Osteoblast (primary cell): ENCODE measurements at regions not wholly inside any gene's neighbourhood (a gene's known extent, or its start where the extent isn't known, plus 50 kb on each side); places are given as distances from the start of the nearest gene placed in this dataset.

Experiments used
- DNase-seq: peaks from one replicate; pipeline ENCODE4 v3.0.0; 2011; ENCODE audit warnings: low spot score, mixed read lengths; ENCODE audit not compliant: insufficient read length; ENCODE audit errors: missing footprints
- H2AFZ ChIP-seq: 2 replicates; pipeline ENCODE4 v1.6.0; 2011; ENCODE audit warnings: mild to moderate bottlenecking, low read length
- H3K27ac ChIP-seq: 2 replicates; pipeline ENCODE4 v1.5.1; 2011; ENCODE audit warnings: mild to moderate bottlenecking, low read depth, low read length, moderate library complexity
- H3K27me3 ChIP-seq: 2 replicates; pipeline ENCODE4 v1.6.0; 2012; ENCODE audit warnings: mild to moderate bottlenecking, control low read depth, inconsistent platforms, low read length, moderate library complexity; ENCODE audit not compliant: insufficient read depth
- H3K36me3 ChIP-seq: 2 replicates; pipeline ENCODE4 v1.5.1; 2011; ENCODE audit warnings: mild to moderate bottlenecking, low read length, control low read depth, moderate library complexity; ENCODE audit not compliant: insufficient read depth
- H3K4me1 ChIP-seq: 2 replicates; pipeline ENCODE4 v1.5.1; 2011; ENCODE audit warnings: mild to moderate bottlenecking, low read length, control low read depth, moderate library complexity; ENCODE audit not compliant: insufficient read depth
- H3K4me2 ChIP-seq: 2 replicates; pipeline ENCODE4 v1.6.0; 2011; ENCODE audit warnings: mild to moderate bottlenecking, low read length; ENCODE audit not compliant: insufficient read depth
- H3K4me3 ChIP-seq: fragments of 200-600 bp; sonication (generic); 3 replicates; pipeline ENCODE4 v1.5.1; 2012; ENCODE audit warnings: mild to moderate bottlenecking, low read length, inconsistent platforms; ENCODE audit not compliant: insufficient read depth
- H3K79me2 ChIP-seq: 2 replicates; pipeline ENCODE4 v1.6.0; 2012; ENCODE audit warnings: mild to moderate bottlenecking, low read length, control low read depth, inconsistent platforms; ENCODE audit not compliant: insufficient read depth
- H3K9me3 ChIP-seq: 2 replicates; pipeline ENCODE4 v1.5.1; 2011; ENCODE audit warnings: low read depth, low read length, control low read depth
- H4K20me1 ChIP-seq: 2 replicates; pipeline ENCODE4 v1.6.0; 2012; ENCODE audit warnings: mild to moderate bottlenecking, low read length, control low read depth; ENCODE audit not compliant: insufficient read depth
- CTCF ChIP-seq: IDR thresholded peaks from 2 replicates; pipeline ENCODE4 v1.5.1; 2011; ENCODE audit warnings: mild to moderate bottlenecking, low read depth, low read length, moderate library complexity; ENCODE audit errors: extremely low read depth

GRCh38 chr10:11395581-11396310 is 215.7 kb downstream of the USP6NL start:
- H3K9me3 ChIP-seq: no peaks in the 10 kb centered on the region
- no peaks in the 10 kb centered on the region for H3K36me3 ChIP-seq
- H4K20me1 ChIP-seq: no peaks in the 10 kb centered on the region
- H2AFZ ChIP-seq: no peak overlapping the region
- no peak for DNase-seq
- H3K27me3 ChIP-seq: no peaks in the 10 kb centered on the region
- no peak for TF ChIP-seq CTCF
- no peaks in the 10 kb centered on the region for H3K4me1 ChIP-seq
- no peak overlapping the region for H3K27ac ChIP-seq
- no peak overlapping the region for H3K4me2 ChIP-seq
- H3K79me2 ChIP-seq: no peaks in the 10 kb centered on the region
- H3K4me3 ChIP-seq: no peak overlapping the region

GRCh38 chr10:11395161-11395560 is 216.3 kb downstream of the USP6NL start:
- TF ChIP-seq CTCF: no peak
- no peaks in the 10 kb centered on the region for H3K27me3 ChIP-seq
- H3K4me3 ChIP-seq: no peak overlapping the region
- H4K20me1 ChIP-seq: no peaks in the 10 kb centered on the region
- H3K4me2 ChIP-seq: no peak overlapping the region
- no peak overlapping the region for H3K27ac ChIP-seq
- no peaks in the 10 kb centered on the region for H3K9me3 ChIP-seq
- H3K79me2 ChIP-seq: no peaks in the 10 kb centered on the region
- H3K4me1 ChIP-seq: no peaks in the 10 kb centered on the region
- no peak overlapping the region for H2AFZ ChIP-seq
- H3K36me3 ChIP-seq: no peaks in the 10 kb centered on the region
- DNase-seq: no peak

- Histone ChIP-seq H2AFZ (no peak overlapping the region), H3K4me3 (no peak overlapping the region), H3K79me2 (no peaks in the 10 kb centered on the region), H3K36me3 (no peaks in the 10 kb centered on the region), H3K27me3 (no peaks in the 10 kb centered on the region), H3K4me1 (no peaks in the 10 kb centered on the region), H3K4me2 (no peak overlapping the region), H3K27ac (no peak overlapping the region), H3K9me3 (no peaks in the 10 kb centered on the region), H4K20me1 (no peaks in the 10 kb centered on the region)
- no peak for TF ChIP-seq CTCF
- no peak for DNase-seq
Measured at GRCh38 chr10:11393858-11394257, 217.6 kb downstream of the USP6NL start.

- Histone ChIP-seq H3K27me3 (no peaks in the 10 kb centered on the region), H2AFZ (no peak overlapping the region), H3K4me2 (no peak overlapping the region), H3K79me2 (no peaks in the 10 kb centered on the region), H3K4me1 (no peaks in the 10 kb centered on the region), H3K27ac (no peak overlapping the region), H3K4me3 (no peak overlapping the region), H4K20me1 (no peaks in the 10 kb centered on the region), H3K36me3 (no peaks in the 10 kb centered on the region), H3K9me3 (no peaks in the 10 kb centered on the region)
- TF ChIP-seq CTCF: no peak
- no peak for DNase-seq
Measured at GRCh38 chr10:11392776-11393175, 218.7 kb downstream of the USP6NL start.
